HUDEP-2 (cell line): ENCODE measurements at regions not wholly inside any gene's neighbourhood (a gene's known extent, or its start where the extent isn't known, plus 50 kb on each side); places are given as distances from the start of the nearest gene placed in this dataset.
"Not testable (repeated sequence)": the region's sequence is repeated elsewhere in the genome, so short reads cannot be mapped to it uniquely, and the experiment has no call there.

ENCODE experiments used
- DNase-seq, 76 experiments: peaks; one replicate each; lab custom pipeline; 2025; ENCODE audit not compliant: unreplicated experiment in 76 of 76; lab: John Stamatoyannopoulos, UW

DNA sequence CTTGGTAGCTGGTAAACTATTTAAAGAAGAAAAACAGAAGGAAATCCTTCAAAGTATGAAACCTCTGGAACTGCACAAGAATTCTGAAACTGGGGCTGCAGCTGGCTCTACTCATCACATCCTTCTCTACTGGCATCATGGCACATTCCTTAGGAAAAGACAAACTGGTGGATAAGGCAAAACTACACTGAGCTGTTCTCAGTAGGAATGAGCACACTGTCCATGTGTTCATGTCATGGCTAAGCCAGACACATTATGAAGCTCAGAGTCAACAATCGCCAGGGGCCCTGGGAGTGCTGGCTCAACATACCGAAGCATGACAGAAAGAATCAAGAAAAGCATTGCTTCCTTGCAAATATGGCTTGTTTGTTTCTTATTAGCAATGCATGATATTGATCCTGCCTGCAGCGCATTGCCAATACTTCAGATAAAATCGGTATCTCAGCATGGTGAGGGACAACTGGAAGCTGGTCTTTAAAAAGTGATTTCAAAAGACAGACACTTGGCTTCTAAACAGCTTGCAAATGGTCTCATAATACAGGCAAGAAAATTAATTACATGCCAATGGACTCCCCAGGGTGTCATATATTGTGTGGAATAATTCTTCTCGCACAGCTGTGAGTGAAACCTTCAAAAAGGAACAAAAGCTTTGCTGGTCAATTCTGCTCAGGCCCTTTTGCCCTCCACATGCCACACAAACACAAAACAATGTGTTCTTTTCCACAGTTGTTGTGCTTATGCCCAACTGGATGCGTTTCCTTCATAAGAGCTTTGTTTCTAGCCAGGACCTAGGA is 300.2 kb upstream of the VCX start:
- no peak for DNase-seq

DNA sequence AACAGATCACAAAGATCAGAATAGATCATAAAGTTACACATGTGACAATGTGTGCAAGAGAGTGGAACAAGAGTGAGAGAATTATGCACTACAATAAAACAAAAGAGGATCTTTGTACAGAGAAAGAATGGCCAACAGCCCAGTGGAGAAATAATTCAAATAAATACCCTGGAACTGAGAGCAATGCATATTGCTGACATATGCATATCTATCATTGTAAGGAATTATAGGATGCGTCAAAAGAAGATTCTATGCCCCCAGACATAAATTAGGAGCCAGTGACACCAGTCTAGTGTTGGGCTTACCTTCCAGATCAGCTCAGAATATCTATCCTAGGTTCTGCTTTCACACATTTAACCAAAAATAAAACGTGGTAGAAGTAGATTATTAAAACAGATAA is 320.1 kb upstream of the VCX start:
- no peak for DNase-seq

DNA sequence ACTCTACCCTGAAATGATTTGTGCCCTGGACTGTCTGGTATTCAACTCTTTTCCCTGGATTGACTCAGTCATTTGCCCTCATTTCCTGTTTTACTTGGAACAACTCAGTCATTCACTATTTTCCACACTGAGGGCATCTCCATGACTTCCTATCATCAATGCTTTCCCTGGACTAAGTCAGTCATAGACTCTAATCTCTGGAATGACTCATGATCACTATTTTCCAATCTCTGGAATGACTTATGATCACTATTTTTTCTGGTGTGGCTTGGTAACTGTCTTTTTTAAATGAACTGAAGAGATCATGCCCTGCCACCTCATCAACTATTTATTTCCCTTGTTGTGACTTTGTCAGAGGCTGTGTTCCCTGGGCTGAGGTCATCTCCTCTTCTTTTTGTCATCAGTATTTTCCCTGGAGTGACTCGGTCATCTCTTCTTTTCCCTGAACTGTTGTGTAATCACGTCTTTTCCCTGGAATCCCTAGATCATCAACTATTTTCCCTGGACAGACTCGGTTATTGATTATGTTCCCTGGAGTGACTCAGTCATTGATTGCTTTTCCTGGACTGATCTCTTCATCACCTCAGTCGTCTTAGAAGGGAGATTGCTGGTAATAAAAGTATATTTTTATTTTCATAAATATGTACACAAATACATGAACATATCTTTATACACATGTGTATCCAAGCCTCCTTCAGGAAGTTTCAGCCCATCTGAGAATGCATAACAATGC is 327.1 kb upstream of the VCX start:
- no peak for DNase-seq

DNA sequence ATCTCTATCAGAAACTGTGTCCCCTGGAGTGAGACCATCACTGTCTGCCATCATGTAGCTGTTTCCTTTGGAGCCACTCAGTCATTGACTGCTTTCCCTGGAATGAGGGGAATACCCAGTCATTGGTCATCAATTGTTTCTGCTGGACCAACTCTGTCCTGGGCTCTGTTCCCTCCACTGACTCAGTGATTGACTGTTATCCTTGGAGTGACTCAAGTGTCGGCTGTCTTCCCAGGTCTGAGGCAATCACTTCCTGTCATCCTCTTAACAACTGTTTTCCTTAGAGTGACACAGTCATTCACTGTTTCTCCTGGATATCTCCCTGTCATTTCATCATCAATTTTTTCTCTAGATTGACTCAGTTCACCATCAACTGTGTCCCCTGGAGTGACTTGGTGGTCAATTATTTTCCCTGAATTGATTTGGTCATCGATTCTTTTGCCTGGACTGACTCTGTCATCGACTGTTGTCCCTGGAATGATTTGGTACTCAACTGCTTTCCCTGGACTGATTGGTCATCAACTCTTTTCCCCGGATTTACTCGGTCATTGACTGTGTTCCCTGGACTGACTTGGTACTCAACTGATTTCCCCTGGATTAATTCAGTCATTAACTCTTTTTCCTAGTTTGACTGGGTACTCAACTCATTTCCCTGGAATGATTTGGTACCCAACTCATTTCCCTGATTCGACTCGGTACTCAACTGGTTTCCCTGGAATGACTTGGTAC is 327.9 kb upstream of the VCX start:
- no peak for DNase-seq

DNA sequence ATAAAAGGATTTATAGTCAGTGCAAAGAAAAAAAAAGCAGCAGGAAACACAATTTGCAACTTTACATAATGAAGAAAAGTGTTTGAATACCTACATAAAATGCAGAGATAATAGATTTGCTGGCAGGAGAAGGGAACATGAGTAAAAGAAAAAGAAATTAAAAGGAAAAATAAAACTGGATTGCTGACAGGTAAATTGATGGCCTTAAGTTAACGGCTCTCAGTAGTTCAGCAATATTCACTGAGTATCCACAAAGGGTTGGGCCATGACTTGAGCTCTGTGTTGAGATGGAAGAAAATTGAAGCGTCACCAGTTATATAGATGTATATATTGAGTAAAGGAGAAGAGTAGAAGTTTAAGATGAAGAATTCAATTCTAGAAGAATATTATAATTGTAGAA is 330.1 kb upstream of the VCX start:
- DNase-seq = no peak

DNA sequence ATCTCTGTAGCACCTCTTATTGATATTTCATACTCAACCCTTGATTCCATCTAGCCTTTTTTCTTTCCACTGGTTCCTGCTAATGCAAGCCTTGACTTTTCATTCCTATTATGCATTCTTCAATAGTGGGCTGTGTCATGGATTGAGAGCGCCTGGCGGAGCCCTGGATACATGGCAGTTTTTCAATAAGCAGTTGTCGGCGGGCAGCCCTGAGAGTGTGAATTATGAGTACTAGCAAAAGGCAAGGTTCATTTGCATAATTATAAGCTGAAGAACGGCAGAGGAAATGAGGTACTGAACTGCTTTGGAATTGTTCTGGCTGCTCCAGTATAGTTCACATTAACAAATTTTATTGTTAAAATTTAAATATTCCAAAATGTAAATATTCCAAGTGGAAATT is 339.7 kb upstream of the VCX start:
- no peak for DNase-seq

DNA sequence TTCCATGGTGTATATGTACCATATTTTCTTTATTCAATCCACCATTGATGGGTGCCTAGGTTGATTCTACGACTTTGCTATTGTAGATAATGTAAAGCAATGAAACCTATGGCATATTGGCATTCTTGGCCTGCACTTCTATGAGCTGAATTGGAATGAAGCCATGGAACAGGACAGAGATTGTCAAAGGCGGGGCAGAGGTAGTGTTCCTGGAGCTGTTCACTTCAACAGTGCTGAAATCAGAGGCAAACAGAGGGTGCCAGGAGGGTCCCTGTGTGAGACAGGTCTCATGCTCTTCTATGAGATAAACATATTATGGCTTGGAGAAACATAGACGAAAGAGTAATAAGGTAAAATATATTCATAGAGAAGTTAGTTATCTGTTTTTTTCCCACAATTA is 342.6 kb upstream of the VCX start:
- no peak for DNase-seq

DNA sequence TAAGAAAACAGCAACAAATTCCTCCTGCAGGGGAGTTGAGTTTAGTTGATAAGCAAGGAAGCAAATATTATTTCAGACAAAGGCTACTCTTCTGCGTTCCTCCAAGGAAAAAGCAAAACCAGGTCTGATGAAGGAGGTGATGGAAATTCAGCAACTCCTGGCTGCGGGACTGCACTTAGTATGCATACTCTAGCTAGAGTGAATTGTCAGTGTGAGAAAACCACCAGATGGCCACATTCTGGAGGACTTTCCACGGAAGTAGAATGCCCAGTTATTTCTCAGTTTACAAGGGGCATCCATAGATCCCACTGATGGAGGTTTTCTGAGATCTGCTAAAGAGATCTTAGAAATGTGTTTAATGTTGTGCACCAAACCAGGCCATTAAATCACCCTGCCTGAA is 338.6 kb upstream of the PUDP start:
- DNase-seq = no peak

DNA sequence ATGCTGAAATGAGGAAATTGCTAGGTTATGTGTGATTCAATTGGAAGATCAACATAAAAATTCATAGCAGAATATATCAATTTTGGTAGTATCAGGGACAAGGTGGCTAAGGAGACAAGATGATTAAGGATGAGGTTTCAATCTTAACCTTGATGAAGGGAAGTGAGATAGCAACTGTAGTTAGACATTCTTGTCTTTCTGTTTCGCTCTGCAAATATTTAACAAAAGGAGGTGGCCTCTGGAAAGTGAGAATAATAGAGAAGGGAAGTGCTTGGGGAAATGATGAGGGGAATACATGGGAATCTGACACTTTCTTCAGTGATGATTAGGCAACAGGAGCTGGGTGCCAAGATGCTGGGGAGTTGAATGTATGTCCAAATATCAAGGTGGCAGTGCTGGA is 337.1 kb upstream of the PUDP start:
- DNase-seq = no peak

DNA sequence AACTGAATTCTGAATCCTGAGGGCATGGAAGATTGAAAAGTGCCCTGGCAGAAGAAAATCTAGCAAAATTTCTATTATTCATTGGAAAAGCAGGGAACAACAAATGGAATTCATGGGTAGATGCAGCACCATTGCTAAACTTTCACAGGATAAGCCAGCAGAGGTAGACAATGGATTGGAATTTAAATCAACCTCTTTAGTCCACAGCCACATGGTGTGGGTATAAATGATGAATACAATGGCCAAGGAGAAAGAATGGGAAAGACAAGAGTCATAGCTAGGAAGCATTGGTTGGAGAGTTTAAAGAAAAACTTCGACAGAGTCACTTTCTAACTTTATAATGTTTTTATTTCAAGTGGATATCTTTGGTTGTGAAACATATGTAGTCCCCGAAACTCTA is 332.8 kb upstream of the PUDP start:
- no peak for DNase-seq

DNA sequence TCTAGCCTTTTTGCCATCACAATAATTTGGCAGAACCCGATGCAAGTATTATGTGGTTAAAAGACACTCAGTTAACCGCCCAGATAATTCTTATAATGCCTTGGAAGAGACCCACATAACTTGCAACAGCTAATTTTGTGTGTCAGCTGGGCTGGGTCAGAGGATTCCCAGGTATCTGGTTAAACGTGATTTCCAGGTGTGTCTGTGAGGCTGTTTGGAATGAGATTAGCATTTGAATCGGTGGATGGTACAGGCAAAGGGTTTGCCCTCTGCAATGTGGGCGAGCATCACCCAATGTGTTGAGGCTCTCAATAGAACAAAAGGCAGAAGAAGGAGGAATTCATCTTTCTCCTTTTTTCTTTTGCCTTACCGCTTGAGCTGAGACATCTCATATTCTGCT is 314.2 kb upstream of the PUDP start:
- no peak for DNase-seq

DNA sequence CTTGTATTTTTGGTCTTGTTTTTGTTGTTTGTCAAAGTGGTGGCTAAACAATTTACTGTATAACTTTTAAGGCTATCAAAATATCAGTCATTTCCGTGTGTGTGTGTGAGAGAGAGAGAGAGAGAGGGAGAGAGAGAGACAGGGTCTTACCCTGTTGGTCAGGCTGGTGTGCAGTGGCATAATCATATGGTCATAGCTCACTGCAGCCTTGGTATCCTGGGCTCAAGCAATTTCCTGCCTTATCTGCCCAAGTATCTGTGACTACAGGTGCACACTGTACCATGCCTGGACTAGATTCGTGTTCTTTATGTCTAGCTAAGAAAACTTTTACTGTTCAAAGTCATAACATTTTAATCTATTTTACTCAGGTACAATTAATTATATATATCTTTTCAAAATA is 313.1 kb upstream of the PUDP start:
- not testable (repeated sequence) for DNase-seq

DNA sequence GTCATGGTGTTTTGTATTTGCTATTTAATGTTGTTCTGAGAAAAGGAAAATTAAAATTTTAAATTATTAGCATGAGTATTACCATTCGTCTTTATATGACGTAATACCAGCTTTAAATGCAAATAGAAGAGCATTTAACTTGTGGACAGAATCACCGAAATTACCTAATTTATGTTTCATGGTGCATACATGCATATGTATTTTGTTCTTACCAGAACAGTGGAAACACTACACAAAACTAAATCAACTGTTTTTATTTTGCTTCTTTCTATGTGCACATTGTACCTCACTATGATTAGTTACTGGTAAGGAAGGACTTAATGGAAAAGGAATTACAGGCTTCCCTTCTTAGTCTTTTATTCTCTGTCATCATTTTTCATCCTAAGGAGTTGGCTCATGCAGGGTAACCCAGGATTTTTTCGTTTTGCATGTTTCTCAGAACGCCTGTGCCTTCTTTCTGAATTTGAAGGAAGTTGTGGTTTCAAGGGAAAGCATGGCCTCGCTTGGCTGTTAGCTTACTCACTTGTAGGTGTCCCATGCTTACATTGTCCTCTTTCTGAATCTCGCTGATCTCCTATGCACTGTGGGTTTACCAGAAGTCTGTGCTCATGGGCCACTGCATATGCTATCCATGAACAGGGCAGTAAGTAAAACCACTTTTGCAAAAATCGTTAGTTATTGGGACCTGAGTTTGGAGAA is 300.0 kb upstream of the PUDP start:
- DNase-seq = no peak

DNA sequence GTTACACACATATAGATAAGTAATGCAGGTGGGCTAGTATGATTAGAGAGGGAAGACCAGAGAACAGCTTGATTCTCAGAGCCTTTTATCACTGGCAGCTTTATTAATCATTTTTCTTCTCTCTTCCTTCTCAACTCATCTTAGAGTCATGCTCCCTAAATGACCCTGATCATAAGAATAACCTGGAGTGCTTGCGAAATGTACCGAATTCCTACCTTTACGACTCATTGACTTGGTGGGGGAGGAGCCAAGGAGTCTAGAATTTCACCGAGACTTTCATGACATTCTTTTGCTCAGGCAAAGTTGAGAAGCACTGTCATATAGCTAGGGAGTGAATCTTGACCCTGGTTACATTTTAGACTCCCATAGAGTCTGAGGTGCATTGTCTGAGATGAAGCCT is 298.9 kb upstream of the PUDP start:
- no peak for DNase-seq

DNA sequence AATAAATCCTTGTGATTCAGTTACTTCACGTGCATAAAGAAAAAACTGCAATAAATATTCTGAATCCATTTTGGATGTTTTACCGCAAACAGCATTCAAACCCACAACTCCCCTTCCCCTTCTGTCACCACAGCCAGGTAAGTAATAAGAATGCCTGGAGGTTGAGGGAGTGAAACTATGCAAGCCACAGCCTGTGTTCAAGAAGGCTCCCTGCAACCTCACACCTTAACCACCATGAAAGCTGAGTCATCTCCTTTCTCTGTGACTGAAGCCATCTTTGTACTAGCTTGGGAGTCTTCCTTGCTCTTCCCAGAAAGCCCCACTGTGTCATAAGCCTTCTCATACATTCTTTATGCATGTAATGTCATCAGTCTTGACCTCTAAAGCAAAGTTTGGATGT is 297.0 kb upstream of the PUDP start:
- no peak for DNase-seq

DNA sequence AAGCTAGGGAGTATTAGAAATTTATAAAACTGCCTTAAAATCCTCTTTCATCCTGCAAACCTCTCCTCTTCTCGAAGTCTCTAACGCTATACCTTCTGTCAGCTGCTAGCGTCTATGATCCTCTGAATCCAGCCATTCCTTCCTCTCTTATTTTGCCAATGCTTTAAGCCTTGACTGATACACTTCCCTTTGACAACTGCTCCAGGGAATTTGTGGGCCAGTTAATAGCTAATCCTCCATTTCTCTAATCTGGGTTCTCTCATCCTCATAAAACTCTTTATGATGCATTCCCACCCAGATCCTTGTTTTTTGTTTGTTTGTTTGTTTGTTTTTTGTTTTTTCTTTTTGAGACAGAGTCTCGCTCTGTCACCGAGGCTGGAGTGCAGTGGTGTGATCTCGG is 293.6 kb upstream of the PUDP start:
- DNase-seq = no peak

DNA sequence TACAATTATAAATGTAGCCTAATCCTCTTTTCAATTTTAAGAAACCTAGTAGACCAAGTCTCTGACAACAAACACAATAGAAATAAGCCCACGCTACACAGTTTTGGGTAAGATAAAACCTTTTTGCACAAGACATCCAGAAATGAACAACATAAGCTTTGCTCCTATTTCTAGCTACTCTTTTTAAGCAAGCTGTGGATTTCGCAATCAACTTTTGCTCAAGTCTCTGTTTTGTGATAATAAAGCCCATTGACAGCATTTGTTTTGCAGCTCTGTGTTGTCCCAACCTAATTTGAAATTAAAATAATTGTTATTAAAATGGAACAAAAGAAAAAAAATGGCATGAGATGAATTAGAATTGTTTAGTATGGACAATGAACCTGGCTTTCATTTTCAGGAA is 287.9 kb upstream of the PUDP start:
- DNase-seq = no peak

DNA sequence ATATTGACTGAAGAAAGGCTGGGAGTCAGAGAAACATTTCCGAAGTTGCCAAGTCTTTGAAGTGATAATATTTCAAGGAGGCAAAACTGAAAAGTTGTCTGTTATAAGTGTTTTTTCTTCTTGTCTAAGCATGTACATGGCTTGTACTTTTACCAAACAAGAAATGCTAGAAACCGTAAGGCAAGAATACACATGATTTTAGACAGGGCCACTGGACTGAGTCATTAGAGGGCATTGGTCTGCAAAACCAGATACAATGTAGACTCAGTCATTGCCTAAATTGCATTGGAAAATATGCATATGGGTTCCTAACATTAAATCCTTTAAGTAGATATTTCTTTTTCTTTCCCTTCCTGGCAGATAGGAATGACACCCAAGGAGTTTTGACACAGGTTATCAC is 284.9 kb upstream of the PUDP start:
- no peak for DNase-seq

DNA sequence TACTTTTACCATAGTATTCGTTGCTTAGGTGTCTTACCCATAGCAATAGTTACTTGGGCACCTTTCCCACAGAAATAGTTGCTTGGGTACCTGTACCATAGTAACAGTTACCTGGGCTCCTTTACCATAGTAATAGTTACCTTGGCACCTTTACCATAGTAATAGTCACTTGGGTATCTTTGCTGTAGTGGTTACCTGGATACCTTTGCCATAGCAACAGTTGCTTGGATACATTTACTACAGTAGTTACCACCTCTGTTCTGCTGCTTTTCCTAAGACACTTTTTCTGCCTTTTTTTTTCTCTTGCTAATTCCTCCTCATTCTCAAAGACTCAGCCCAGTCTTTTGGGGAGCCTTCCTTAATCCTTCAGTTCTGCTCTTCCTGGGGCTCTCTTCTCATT is 272.8 kb upstream of the PUDP start:
- no peak for DNase-seq

DNA sequence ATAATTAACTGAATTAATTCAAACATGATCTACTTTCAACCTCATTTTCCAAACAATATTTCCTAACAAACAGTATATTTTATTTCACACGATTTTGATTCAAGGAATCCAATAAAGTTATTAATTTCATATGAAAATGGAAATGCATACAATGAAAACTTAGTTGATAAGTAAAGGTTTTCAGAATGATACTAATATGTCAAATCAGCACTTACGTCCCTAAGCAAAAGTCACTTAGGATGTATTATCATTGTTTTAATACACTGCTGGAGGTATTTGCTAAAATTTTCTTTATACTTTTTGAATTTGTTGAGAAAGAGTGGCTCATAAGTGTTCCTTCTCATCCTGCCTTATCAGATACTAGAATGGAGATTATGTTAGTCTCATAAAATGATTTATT is 266.8 kb upstream of the PUDP start:
- DNase-seq = no peak

DNA sequence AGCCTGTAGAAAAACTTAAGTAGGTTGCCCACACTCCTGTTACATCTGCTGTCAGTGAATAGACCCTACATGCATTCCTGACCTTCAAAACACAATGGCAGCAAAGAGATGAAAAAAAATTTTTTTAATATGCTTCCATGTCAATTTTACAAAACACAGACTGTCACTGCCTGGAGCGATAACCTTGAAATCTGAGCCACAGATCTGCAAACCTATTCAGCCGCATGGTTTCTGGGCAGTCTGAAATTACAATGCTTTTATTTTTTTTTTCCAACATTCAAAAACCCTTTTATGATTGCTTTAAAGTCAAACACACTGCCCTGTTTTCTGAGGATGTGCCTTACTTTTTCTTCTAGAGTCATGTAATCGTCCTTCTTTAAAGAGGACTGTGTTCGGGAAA is 264.9 kb upstream of the PUDP start:
- DNase-seq = no peak
